ENCODE measurements at regions not wholly inside any gene's neighbourhood (a gene's known extent, or its start where the extent isn't known, plus 50 kb on each side); places are given as distances from the start of the nearest gene placed in this dataset.

- no peak for DNase-seq
- WGBS (ENCODE audit: extremely low coverage, insufficient read length, low lambda C conversion rate): no CpG with 5 or more reads among the region's 9 CpGs
- Histone ChIP-seq H3K27me3 (ENCODE audit: insufficient read depth, low read length) (no peaks in the 10 kb centered on the region), H3K23ac (ENCODE audit: insufficient read length, low read depth, low read length) (no peak overlapping the region), H2AK5ac (ENCODE audit: insufficient read length, low read length) (no peak overlapping the region), H3K79me1 (ENCODE audit: insufficient read depth, low read depth, low read length, poor library complexity, severe bottlenecking) (no peaks in the 10 kb centered on the region), H3K4ac (ENCODE audit: low read depth, low read length) (no peak overlapping the region), H3K79me2 (ENCODE audit: insufficient read depth, low read length) (no peaks in the 10 kb centered on the region), H3K4me2 (ENCODE audit: insufficient read depth, insufficient read length, low read length) (no peak overlapping the region), H3K9me3 (ENCODE audit: control insufficient read depth, low read depth, low read length) (peaks cover 6% of the 10 kb centered on the region), H3K23me2 (ENCODE audit: insufficient read length, low read depth, low read length, poor library complexity, severe bottlenecking) (no peaks in the 10 kb centered on the region), H4K8ac (replicated peaks; ENCODE audit: insufficient read length, low read depth, low read length) (no peak overlapping the region), H2BK15ac (ENCODE audit: low read depth, low read length) (no peak overlapping the region), H2BK12ac (ENCODE audit: insufficient read length, low read depth, low read length) (no peak overlapping the region), H3K18ac (ENCODE audit: insufficient read length, low read depth, low read length) (no peak overlapping the region), H3K27ac (ENCODE audit: insufficient read length, low read depth, low read length) (no peak overlapping the region), H2BK120ac (ENCODE audit: low read depth, low read length, poor library complexity, severe bottlenecking) (no peak overlapping the region), H2BK20ac (ENCODE audit: low read depth, low read length, poor library complexity, severe bottlenecking) (no peak overlapping the region), H4K20me1 (ENCODE audit: control insufficient read depth, insufficient read depth, insufficient read length) (no peaks in the 10 kb centered on the region), H3K9ac (ENCODE audit: extremely low read depth, insufficient read length, low read length) (no peak overlapping the region), H4K5ac (ENCODE audit: insufficient read length, low read depth, low read length) (no peak overlapping the region), H3K4me1 (ENCODE audit: insufficient read depth, low read length) (no peaks in the 10 kb centered on the region), H3K14ac (ENCODE audit: insufficient read depth, low read length) (no peak overlapping the region), H3T11ph (ENCODE audit: low read length) (no peak overlapping the region), H3K56ac (ENCODE audit: insufficient read length, low read depth, low read length) (no peak overlapping the region), H4K91ac (ENCODE audit: insufficient read length, low read depth, low read length) (no peak overlapping the region), H2AFZ (ENCODE audit: low read length) (no peak overlapping the region), H2BK5ac (ENCODE audit: insufficient read length, low read length) (no peak overlapping the region)
- peaks cover 7 to 17% (median 9%) of the 10 kb centered on the region in 3 experiments for H3K36me3 Mint-ChIP-seq (ENCODE audit: insufficient read depth in 1 of 3, low read depth in 3 of 3)
- peaks cover 27 to 36% of the 10 kb centered on the region in 2 experiments for H3K9me3 Mint-ChIP-seq
- no peak overlapping the region for H3K4me3 Mint-ChIP-seq
- H3K27ac Mint-ChIP-seq: no peak overlapping the region
- TF ChIP-seq CTCF (conservative IDR thresholded peaks at IDR 0.05): no peak
- H3K4me1 Mint-ChIP-seq: peaks cover 4 to 5% of the 10 kb centered on the region in 2 experiments
- H3K27me3 Mint-ChIP-seq (ENCODE audit: low read depth): peaks cover 1% of the 10 kb centered on the region; the same call in 1 of the 2 replicates
Measured at GRCh38 chr17:21532763-21533385, 156.7 kb downstream of the KCNJ12 start.

All from H9 (cell line).